Endodermal cell (in vitro differentiated cells): ENCODE measurements at regions not wholly inside any gene's neighbourhood (a gene's known extent, or its start where the extent isn't known, plus 50 kb on each side); places are given as distances from the start of the nearest gene placed in this dataset.

ENCODE experiments used
- DNase-seq: peaks from one replicate; pipeline ENCODE4 v3.0.0-alpha.2; 2017
- H3K27ac ChIP-seq: 2 replicates; pipeline ENCODE4 v1.5.1; 2013; ENCODE audit warnings: mild to moderate bottlenecking, low read depth, low read length, moderate library complexity
- H3K27me3 ChIP-seq: 2 replicates; pipeline ENCODE4 v1.6.1; 2013; ENCODE audit warnings: mild to moderate bottlenecking, low read length, moderate library complexity; ENCODE audit not compliant: insufficient read depth, control insufficient read depth, poor library complexity, severe bottlenecking
- H3K36me3 ChIP-seq: 2 replicates; pipeline ENCODE4 v1.7.0; 2013; ENCODE audit warnings: mild to moderate bottlenecking, low read length, moderate library complexity; ENCODE audit not compliant: control insufficient read depth, insufficient read depth
- H3K4me1 ChIP-seq: one replicate; pipeline ENCODE4 v1.7.0; 2013; ENCODE audit warnings: low read length; ENCODE audit not compliant: control insufficient read depth, insufficient read depth
- H3K4me3 ChIP-seq: 2 replicates; pipeline ENCODE4 v1.5.1; 2013; ENCODE audit warnings: mild to moderate bottlenecking, low read length, moderate library complexity
- H3K9ac ChIP-seq: 2 replicates; pipeline ENCODE4 v1.6.1; 2013; ENCODE audit warnings: mild to moderate bottlenecking, low read length, moderate library complexity; ENCODE audit not compliant: poor library complexity, severe bottlenecking; ENCODE audit errors: extremely low read depth
- H3K9me3 ChIP-seq: 2 replicates; pipeline ENCODE4 v1.6.1; 2013; ENCODE audit warnings: mild to moderate bottlenecking, low read length, moderate library complexity; ENCODE audit not compliant: control insufficient read depth
- H3K27ac Mint-ChIP-seq: 2 replicates; pipeline ENCODE4 v1.8.0; 2020; ENCODE audit warnings: mixed read lengths
- H3K27me3 Mint-ChIP-seq: 2 replicates; pipeline ENCODE4 v1.8.0; 2021; ENCODE audit warnings: mild to moderate bottlenecking, mixed read lengths; ENCODE audit not compliant: insufficient read depth
- H3K36me3 Mint-ChIP-seq: 2 replicates; pipeline ENCODE4 v1.8.0; 2020; ENCODE audit warnings: low read depth, mixed read lengths
- H3K4me1 Mint-ChIP-seq: 2 replicates; pipeline ENCODE4 v1.8.0; 2020; ENCODE audit warnings: mixed read lengths
- H3K4me3 Mint-ChIP-seq: 2 replicates; pipeline ENCODE4 v1.8.0; 2020; ENCODE audit warnings: mild to moderate bottlenecking, moderate library complexity, mixed read lengths
- H3K9me3 Mint-ChIP-seq: 2 replicates; pipeline ENCODE4 v1.8.0; 2020; ENCODE audit warnings: mild to moderate bottlenecking, mixed read lengths
- WGBS, 2 experiments: methylation state at CpG; one replicate each; pipeline versions ENCODE4 v1.1.5 to v1.1.7; 2013; ENCODE audit warnings: missing lambda C conversion rate in 2 of 2, mixed read lengths in 1 of 2; ENCODE audit not compliant: insufficient coverage in 1 of 2, insufficient read length in 1 of 2; 5-methylcytosine and 5-hydroxymethylcytosine counted together
- TF ChIP-seq, protein P1 (sequence below): fragments of 200-600 bp; sonication (generic); conservative IDR thresholded peaks from 2 replicates; pipeline ENCODE4 v1.5.0; 2021; ENCODE audit warnings: antibody characterized with exemption, mild to moderate bottlenecking

DNA sequence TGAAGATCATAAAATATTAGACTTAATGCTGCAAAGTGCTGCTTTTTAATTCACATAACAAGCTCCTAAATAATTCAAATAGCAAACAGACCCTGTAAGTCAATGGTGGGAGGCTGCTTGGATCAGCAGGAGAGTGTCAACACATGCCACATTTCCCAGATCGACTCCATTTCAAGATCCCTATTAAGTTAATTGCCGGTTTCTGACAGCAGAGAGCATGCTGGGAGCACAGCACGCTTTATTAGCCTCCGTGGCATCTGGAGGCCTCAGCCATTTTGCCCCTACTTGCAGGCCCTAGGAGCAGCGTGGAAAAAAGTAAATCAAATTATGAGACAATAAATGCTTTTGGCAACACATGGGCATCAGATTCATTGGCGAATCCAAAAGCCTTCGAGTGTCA is 201.0 kb downstream of the EMX2 start:
- H3K4me1 Mint-ChIP-seq = no peaks in the 10 kb centered on the region
- 89 to 92% methylated on average over 5 to 7 of the region's 7 CpGs for WGBS, 2 experiments

DNA sequence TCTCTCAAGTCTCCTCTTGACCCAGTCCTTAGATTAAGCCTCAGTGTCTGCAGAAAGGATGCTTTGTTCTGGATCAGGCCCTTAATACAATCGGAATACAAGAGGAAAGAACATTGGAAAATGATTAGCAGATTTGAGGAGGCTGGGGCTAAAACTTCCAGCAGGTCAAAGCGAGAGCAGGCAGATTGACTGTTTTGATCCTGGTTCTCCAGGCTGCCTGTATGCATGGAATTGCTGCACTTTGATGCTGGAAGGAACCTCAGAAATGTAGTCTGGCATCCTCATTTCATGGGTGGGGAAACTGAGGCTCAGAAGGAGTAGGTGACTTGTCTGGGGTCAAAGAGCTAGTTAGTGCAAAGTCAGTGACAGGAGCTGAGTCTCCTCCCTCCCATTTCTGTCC is 202.8 kb downstream of the EMX2 start:
- no peaks in the 10 kb centered on the region for H3K9me3 ChIP-seq
- H3K4me1 ChIP-seq = no peaks in the 10 kb centered on the region
- no peaks in the 10 kb centered on the region for H3K36me3 Mint-ChIP-seq
- no peak for DNase-seq
- no peaks in the 10 kb centered on the region for H3K4me1 Mint-ChIP-seq
- 88 to 96% methylated on average over 2 of the region's 2 CpGs for WGBS, 2 experiments
- no peak overlapping the region for H3K9ac ChIP-seq
- peaks cover 11% of the 10 kb centered on the region for H3K27me3 ChIP-seq
- TF ChIP-seq, protein P1, sequence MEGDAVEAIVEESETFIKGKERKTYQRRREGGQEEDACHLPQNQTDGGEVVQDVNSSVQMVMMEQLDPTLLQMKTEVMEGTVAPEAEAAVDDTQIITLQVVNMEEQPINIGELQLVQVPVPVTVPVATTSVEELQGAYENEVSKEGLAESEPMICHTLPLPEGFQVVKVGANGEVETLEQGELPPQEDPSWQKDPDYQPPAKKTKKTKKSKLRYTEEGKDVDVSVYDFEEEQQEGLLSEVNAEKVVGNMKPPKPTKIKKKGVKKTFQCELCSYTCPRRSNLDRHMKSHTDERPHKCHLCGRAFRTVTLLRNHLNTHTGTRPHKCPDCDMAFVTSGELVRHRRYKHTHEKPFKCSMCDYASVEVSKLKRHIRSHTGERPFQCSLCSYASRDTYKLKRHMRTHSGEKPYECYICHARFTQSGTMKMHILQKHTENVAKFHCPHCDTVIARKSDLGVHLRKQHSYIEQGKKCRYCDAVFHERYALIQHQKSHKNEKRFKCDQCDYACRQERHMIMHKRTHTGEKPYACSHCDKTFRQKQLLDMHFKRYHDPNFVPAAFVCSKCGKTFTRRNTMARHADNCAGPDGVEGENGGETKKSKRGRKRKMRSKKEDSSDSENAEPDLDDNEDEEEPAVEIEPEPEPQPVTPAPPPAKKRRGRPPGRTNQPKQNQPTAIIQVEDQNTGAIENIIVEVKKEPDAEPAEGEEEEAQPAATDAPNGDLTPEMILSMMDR = no peak
- H3K9me3 Mint-ChIP-seq = no peaks in the 10 kb centered on the region
- no peaks in the 10 kb centered on the region for H3K36me3 ChIP-seq
- H3K27ac Mint-ChIP-seq = no peak overlapping the region
- H3K4me3 ChIP-seq = no peak overlapping the region
- H3K27ac ChIP-seq = no peak overlapping the region
- H3K27me3 Mint-ChIP-seq = peaks cover 46% of the 10 kb centered on the region
- H3K4me3 Mint-ChIP-seq = no peak overlapping the region

More for the DNA sequence above, 201.0 kb downstream of the EMX2 start:
- no peak overlapping the region for H3K9ac ChIP-seq
- peak; percentile 16 for DNase-seq
- Mint-ChIP-seq H3K27me3 (peaks cover 51% of the 10 kb centered on the region), H3K36me3 (no peaks in the 10 kb centered on the region), H3K4me3 (no peak overlapping the region), H3K27ac (no peak overlapping the region), H3K9me3 (no peaks in the 10 kb centered on the region)
- peaks cover 11% of the 10 kb centered on the region for H3K27me3 ChIP-seq
- H3K27ac ChIP-seq = no peak overlapping the region
- TF ChIP-seq, protein P1 = no peak
- H3K9me3 ChIP-seq = no peaks in the 10 kb centered on the region
- H3K36me3 ChIP-seq = no peaks in the 10 kb centered on the region
- no peak overlapping the region for H3K4me3 ChIP-seq
- no peaks in the 10 kb centered on the region for H3K4me1 ChIP-seq

DNA sequence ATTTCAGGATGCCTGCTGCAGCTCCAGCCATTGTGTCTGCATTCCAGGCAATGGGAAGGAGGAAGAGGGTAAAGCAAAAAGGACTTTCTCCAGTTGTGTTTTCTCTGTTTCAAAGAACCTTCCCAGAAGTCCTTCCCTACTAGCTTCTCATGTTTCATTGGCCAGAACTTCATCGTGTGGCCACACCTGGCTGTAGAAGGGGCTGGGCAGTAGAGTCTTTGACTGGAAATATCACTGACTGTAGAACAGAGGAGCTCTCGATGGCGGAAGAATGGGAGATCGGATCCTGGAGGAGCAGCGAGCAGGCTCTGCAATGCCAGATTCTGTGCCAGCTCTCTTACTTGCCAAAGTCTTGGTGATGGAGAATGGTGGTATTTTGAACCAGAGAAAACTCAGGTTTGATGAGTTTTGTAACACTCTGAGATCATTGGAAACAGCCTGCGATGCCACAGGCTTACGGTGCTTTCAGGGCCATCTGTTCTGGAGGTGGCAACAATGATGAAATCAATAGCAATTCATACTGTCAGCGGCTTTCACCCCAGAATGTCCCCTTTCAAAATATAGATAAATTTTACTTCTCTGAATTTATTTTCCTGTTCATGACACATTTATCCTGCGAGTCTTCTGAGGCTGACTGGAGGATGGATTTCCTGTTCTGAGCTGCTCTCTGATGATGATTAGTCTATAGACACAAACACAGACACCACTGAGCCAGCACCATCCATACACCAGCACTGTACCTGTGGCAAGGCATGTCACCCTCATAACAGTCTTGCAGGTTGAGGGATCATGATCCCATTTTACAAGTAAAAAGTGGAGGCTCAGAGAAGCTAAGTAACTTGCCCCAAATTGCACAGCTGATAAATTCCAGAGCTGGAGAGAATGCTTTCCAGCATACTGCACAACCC is 204.2 kb downstream of the EMX2 start:
- WGBS, 2 experiments = 94 to 95% methylated on average over 8 to 9 of the region's 9 CpGs
- TF ChIP-seq, protein P1 = no peak

More for the DNA sequence above, 204.2 kb downstream of the EMX2 start:
- Mint-ChIP-seq H3K27ac (no peak overlapping the region), H3K4me1 (no peaks in the 10 kb centered on the region), H3K9me3 (no peaks in the 10 kb centered on the region), H3K4me3 (no peak overlapping the region), H3K36me3 (no peaks in the 10 kb centered on the region), H3K27me3 (peaks cover 41% of the 10 kb centered on the region)
- Histone ChIP-seq H3K4me3 (no peak overlapping the region), H3K9me3 (no peaks in the 10 kb centered on the region), H3K4me1 (no peaks in the 10 kb centered on the region), H3K36me3 (no peaks in the 10 kb centered on the region), H3K27me3 (peaks cover 11% of the 10 kb centered on the region), H3K9ac (no peak overlapping the region), H3K27ac (no peak overlapping the region)
- peak; percentile 19 for DNase-seq
